ENCODE measurements at regions not wholly inside any gene's neighbourhood (a gene's known extent, or its start where the extent isn't known, plus 50 kb on each side); places are given as distances from the start of the nearest gene placed in this dataset.

GRCh38 chr7:85412912-85413311, 226.1 kb upstream of the SEMA3D start:
- Histone ChIP-seq H3K4me3 (no peak overlapping the region), H3K27me3 (no peaks in the 10 kb centered on the region), H3K36me3 (no peaks in the 10 kb centered on the region), H3K4me1 (no peaks in the 10 kb centered on the region), H3K27ac (no peak overlapping the region), H3K9me3 (no peaks in the 10 kb centered on the region)
- whole genome bisulfite sequencing, 2 donors: 78 to 87% methylated on average over 3 of the region's 3 CpGs
- intact Hi-C loops (cut with DNase I): no loop called here
- no peak for TF ChIP-seq CTCF (IDR thresholded peaks at IDR 0.05)
- no peak for DNase-seq
- ATAC-seq: no peak

GRCh38 chr7:85407391-85407790, 220.5 kb upstream of the SEMA3D start:
- intact Hi-C loops (cut with DNase I): no loop called here
- Histone ChIP-seq H3K4me3 (no peak overlapping the region), H3K27me3 (no peaks in the 10 kb centered on the region), H3K4me1 (no peaks in the 10 kb centered on the region), H3K9me3 (peaks cover 0 to 2% (median 0%) of the 10 kb centered on the region in 11 donors), H3K27ac (no peak overlapping the region), H3K36me3 (no peaks in the 10 kb centered on the region)
- ATAC-seq (no peak), DNase-seq (no peak)
- WGBS, 2 donors: 82 to 88% methylated on average over 3 of the region's 3 CpGs
- TF ChIP-seq CTCF (IDR thresholded peaks at IDR 0.05): no peak

- no peak for TF ChIP-seq CTCF (IDR thresholded peaks at IDR 0.05)
- ATAC-seq (no peak), DNase-seq (no peak)
- peaks cover 0 to 2% (median 0%) of the 10 kb centered on the region in 11 donors for H3K9me3 ChIP-seq
- H3K36me3 ChIP-seq: no peaks in the 10 kb centered on the region
- no peaks in the 10 kb centered on the region for H3K4me1 ChIP-seq
- 86 to 88% methylated on average over 2 of the region's 2 CpGs for WGBS, 2 donors
- H3K27ac ChIP-seq: no peak overlapping the region
- no peaks in the 10 kb centered on the region for H3K27me3 ChIP-seq
- intact Hi-C loops (cut with DNase I): no loop called here
- H3K4me3 ChIP-seq: no peak overlapping the region
Measured at GRCh38 chr7:85405016-85405902, 218.4 kb upstream of the SEMA3D start.

- WGBS, 2 donors: 62 to 73% methylated on average over 1 of the region's 1 CpG
Measured at GRCh38 chr7:85396676-85397075, 209.8 kb upstream of the SEMA3D start.

More at GRCh38 chr7:85396676-85397075, 209.8 kb upstream of the SEMA3D start:
- ATAC-seq (no peak), DNase-seq (no peak)
- Histone ChIP-seq H3K4me3 (no peak overlapping the region), H3K27me3 (no peaks in the 10 kb centered on the region), H3K4me1 (no peaks in the 10 kb centered on the region), H3K36me3 (no peaks in the 10 kb centered on the region), H3K27ac (no peak overlapping the region), H3K9me3 (peaks cover 0 to 3% (median 0%) of the 10 kb centered on the region in 11 donors)
- no peak for TF ChIP-seq CTCF (IDR thresholded peaks at IDR 0.05)
- intact Hi-C loops (cut with DNase I): no loop called here
